ENCODE measurements at regions not wholly inside any gene's neighbourhood (a gene's known extent, or its start where the extent isn't known, plus 50 kb on each side); places are given as distances from the start of the nearest gene placed in this dataset.

GRCh38 chr18:46329736-46330246, 225.6 kb downstream of the HAUS1 start:
- no peak for DNase-seq

DNA sequence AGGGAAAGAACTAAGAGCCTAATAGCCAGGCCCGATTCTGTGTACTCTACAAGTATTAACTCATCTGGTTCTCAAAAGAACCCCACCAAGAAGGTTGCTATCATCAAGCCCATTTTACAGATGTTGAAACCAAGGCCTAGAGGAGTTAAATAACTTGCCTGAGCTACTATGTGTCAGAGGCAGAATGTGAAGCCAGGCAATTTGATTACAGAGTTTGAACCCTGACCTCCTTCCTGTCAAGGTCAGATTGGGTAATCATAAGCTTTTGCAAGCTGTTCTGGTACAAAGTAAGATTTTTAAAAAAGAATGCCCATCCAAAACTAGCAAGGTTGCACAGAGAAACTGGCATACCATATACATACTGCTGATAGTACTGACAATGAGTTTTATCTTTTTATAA, 227.1 kb downstream of the HAUS1 start:
- DNase-seq = no peak

- no peak for DNase-seq
Observed at GRCh38 chr18:46332286-46332801, 228.2 kb downstream of the HAUS1 start.

GRCh38 chr18:46332921-46333341, 228.7 kb downstream of the HAUS1 start:
- DNase-seq = no peak

- no peak for DNase-seq
Observed at GRCh38 chr18:46333431-46334135, 229.4 kb downstream of the HAUS1 start.

GRCh38 chr18:46334868-46335281, 230.7 kb downstream of the HAUS1 start:
- no peak for DNase-seq

GRCh38 chr18:46335534-46336101, 231.4 kb downstream of the HAUS1 start:
- no peak for DNase-seq

- no peak for DNase-seq
Observed at GRCh38 chr18:46336278-46337111, 232.3 kb downstream of the HAUS1 start.

- DNase-seq = no peak
Observed at GRCh38 chr18:46337271-46337670, 233.1 kb downstream of the HAUS1 start.

GRCh38 chr18:46338205-46338604, 234.0 kb downstream of the HAUS1 start:
- no peak for DNase-seq

GRCh38 chr18:46338766-46339165, 234.6 kb downstream of the HAUS1 start:
- no peak for DNase-seq

GRCh38 chr18:46340716-46341115, 236.5 kb downstream of the HAUS1 start:
- DNase-seq = no peak

- DNase-seq = no peak
Observed at GRCh38 chr18:46341986-46342525, 237.9 kb downstream of the HAUS1 start.

DNA sequence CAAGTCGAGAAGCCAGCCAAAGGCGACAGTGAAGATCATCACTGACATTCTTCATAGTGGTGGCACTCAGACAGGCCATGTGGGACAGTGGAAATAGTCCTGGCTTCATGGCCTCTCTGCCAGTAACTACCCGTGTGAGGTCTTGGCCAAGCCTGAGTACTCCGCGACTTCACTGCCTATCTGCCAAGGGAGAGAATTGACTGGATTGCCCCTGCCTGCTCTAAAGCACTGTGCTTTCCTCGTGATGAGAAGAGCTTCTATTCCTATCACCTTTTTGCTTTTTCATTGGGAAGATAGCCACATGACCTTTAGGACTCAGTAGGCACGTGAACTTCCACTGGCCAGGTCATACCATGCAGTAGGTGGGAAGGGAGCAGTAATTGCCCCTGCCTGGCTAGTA, 239.3 kb downstream of the HAUS1 start:
- DNase-seq = no peak

DNA sequence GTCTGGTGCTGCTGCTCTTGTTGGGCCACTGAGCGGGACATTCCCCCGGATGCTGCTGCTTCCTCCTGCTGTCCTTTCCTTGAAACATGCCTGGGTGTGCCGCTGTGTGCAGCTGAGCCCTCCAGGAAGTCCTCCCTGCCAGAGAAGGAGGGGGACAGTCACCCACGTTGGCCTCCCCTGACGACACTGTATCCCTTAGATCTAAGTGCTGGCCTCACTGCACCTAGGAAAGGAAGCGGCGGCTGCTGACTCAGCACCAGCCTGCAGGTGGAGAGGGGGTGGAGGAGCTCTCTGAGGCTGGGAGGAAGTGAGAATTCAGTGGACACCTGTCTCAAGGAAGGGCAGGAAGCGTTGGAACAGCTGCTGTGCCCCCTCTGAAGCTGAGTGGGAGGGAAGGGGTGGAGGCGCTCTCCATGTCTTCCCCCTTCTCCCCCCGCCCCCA, 239.8 kb downstream of the HAUS1 start:
- DNase-seq = peak; percentile 35 to 36

DNA sequence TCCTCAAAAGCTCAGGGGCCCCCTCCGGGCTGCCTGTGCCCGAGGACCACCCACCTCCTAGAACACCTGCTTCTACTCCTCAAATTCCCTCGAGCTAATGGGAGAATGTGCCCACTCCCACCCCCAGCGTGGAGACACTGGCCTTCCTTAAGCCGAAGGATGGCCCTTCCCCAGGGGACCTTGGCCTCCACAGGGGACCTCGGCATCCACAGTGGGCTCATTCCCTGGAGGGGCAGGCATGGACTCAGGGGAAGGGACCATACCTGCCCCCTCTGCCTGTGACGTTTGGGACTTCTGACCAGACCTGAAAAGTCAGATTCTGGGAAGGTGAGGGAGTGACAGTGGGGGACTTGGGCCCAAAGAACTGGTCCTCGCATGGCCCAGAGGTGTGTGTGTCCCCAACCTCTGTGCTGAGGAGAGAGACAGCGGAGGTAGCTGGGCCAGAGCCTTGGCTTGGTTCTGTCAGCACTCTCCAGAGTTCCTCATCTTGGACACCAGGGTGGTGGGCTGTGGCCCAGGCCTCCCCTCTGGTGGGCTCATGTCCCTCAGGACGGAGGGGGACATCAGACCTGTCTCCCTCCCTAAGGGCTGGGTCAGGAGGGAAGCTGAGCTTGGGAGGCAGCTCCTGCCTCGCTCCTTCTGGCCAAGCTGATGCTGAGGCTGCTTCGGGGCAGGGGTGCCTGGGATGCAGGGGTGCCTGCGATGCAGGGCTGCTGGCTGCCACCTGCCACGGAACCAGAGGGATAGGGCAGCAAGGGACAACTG, 240.4 kb downstream of the HAUS1 start:
- DNase-seq = no peak

GRCh38 chr18:46345181-46345465, 240.9 kb downstream of the HAUS1 start:
- DNase-seq = no peak

DNA sequence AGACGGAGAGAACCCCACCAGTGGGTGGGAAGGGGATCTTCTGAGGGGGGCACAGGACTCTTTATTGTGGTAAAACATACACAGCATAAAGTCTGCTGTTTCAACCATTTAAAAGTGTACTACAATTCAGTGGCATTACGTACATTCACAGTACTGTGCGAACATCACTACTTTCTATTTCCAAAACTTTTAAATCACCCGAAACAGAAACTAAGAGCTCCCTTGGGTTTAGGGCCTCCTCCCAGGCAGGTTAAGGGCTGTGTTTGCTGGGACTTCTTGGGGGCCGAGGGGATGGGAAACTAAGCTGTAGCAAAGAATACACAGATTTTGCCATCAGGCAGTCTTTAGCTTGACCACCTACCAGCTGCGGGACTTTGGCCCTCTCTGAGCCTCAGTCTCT, 242.0 kb downstream of the HAUS1 start:
- no peak for DNase-seq

DNA sequence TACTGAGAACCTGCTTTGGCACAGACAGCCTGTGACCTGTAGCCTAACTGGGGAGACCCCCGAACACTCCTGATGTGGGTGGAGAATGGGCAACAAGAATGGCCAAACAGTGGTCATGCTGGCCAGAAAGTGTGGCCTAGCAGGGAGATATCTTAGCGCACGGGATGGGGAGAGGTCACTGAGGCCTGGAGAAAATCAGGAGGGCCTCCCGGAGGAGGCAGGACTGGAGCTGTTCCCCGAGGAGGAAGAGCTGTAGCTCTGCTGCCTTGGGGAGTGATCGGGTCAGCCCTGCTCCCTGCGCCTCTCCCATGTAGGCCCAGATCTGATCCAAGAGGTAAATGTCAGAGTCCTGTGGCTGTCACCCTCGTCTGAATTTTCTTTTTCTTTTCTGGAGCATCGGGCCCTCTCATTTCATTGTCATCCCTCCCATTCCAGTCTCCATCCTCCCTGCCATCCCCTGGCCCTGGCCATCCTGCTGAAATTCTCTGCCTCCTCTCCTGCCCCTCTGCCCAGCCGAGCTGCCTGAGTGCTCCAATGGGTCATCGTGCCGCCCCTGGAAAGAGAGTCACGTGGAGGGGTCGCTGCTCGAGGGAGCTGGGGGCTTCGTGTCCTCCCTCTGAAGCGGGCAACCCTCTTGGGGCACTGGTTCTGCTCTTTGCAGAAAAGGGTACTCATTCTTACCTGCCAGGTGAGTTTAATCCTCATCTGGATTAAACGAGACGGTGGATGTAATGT, 242.9 kb downstream of the HAUS1 start:
- DNase-seq = no peak

- DNase-seq = no peak
Observed at GRCh38 chr18:46350598-46351159, 246.5 kb downstream of the HAUS1 start.

DNA sequence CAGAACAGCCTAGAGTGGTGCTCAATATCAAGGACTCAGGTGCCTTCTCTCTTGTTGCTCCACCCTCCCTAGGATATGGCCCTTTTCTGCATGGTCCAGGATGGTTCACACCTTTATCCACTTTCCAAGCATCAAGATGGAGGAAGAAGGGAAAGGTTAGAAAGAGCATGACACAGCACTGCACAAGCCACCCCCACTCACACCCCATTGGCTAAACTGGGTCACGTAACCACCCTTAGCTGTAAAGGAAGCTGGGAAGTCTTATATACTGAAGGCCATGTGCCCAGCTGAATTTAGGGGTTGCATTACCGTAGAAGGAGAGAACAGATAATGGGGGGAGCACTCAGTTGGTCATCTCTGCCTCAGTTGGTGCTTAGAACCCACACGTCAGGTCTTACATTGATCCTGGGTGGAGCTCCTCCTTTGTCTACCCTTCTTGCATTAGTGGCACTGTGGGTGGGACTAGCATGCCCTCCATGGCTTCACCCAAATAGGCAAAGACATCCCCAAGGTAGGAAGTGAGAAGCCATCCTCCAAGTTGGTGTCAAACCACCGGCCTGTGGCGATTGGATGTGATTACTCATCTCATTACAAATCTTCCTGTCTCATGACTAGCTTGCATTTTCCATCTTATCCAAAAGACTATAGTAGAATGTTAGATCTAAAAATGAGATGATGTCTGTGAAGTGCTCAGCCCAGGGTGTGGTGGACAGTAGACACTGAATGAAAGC, 248.5 kb downstream of the HAUS1 start:
- DNase-seq = no peak
